IMR-90 (cell line): ENCODE measurements at regions not wholly inside any gene's neighbourhood (a gene's known extent, or its start where the extent isn't known, plus 50 kb on each side); places are given as distances from the start of the nearest gene placed in this dataset.

ENCODE experiments used
- ATAC-seq: fragments of 200-7000 bp; cut with Tn5 transposase; 2 replicates; pipeline ENCODE4 v1.9.1; 2020; ENCODE audit warnings: low read depth, mild to moderate bottlenecking, moderate library complexity
- BruUV-seq: library from RNA; stranded (reverse); fragments of 400-500 nt; replicated peaks from 2 replicates; lab custom pipeline; 2021; lab: Mats Ljungman, UMichigan
- CTCF ChIA-PET: fragments of 300-600 bp; formaldehyde crosslinking; extraction: SDS; loops from one replicate; lab custom pipeline; 2021; ENCODE audit warnings: antibody characterized with exemption; lab: Yijun Ruan, JAX
- POLR2A ChIA-PET: fragments of 300-600 bp; sonication (Branson Sonifier 250); formaldehyde crosslinking; loops from one replicate; lab custom pipeline; 2022; ENCODE audit warnings: antibody characterized with exemption; ENCODE audit not compliant: unreplicated experiment; lab: Charles Lee
- DNase-seq: peaks from one replicate; pipeline ENCODE4 v3.0.0; 2013
- H2AFZ ChIP-seq: replicated peaks from 2 replicates; pipeline ENCODE3; 2013; ENCODE audit warnings: low read length, mild to moderate bottlenecking; ENCODE audit not compliant: poor library complexity
- H2AK5ac ChIP-seq: 2 replicates; pipeline ENCODE4 v1.6.1; 2013; ENCODE audit warnings: low read depth, low read length, inconsistent platforms
- H2AK9ac ChIP-seq: replicated peaks from 2 replicates; pipeline ENCODE3; 2013; ENCODE audit warnings: mild to moderate bottlenecking, low read depth, low read length, moderate library complexity; ENCODE audit not compliant: poor library complexity
- H2BK120ac ChIP-seq: 2 replicates; pipeline ENCODE4 v1.6.1; 2013; ENCODE audit warnings: low read depth, low read length, inconsistent platforms
- H2BK15ac ChIP-seq: 3 replicates; pipeline ENCODE4 v1.6.1; 2013; ENCODE audit warnings: low read depth, low read length, inconsistent platforms
- H2BK20ac ChIP-seq: 2 replicates; pipeline ENCODE4 v1.6.1; 2013; ENCODE audit warnings: low read depth, mild to moderate bottlenecking, inconsistent platforms, low read length, moderate library complexity
- H2BK5ac ChIP-seq: 2 replicates; pipeline ENCODE4 v1.6.1; 2013; ENCODE audit warnings: mild to moderate bottlenecking, low read depth, low read length, inconsistent platforms; ENCODE audit not compliant: poor library complexity, severe bottlenecking
- H3K14ac ChIP-seq: replicated peaks from 2 replicates; pipeline ENCODE4 v1.6.1; 2013; ENCODE audit warnings: low read depth, low read length, inconsistent platforms
- H3K18ac ChIP-seq: 2 replicates; pipeline ENCODE4 v1.6.1; 2013; ENCODE audit warnings: low read depth, low read length, control low read depth
- H3K23ac ChIP-seq: 2 replicates; pipeline ENCODE4 v1.6.1; 2013; ENCODE audit warnings: low read depth, low read length, inconsistent platforms
- H3K27ac ChIP-seq: 2 replicates; pipeline ENCODE4 v1.5.1; 2013; ENCODE audit warnings: mild to moderate bottlenecking, control low read depth, low read length; ENCODE audit not compliant: insufficient read depth
- H3K27me3 ChIP-seq: 2 replicates; pipeline ENCODE4 v1.6.1; 2013; ENCODE audit warnings: low read length; ENCODE audit not compliant: control insufficient read depth, insufficient read depth
- H3K36me3 ChIP-seq: 2 replicates; pipeline ENCODE4 v1.6.1; 2013; ENCODE audit warnings: low read length, mixed read lengths; ENCODE audit not compliant: control insufficient read depth, insufficient read depth
- H3K4ac ChIP-seq: 2 replicates; pipeline ENCODE4 v1.6.1; 2013; ENCODE audit warnings: low read depth, low read length, inconsistent platforms
- H3K4me1 ChIP-seq: 2 replicates; pipeline ENCODE4 v1.6.1; 2013; ENCODE audit warnings: low read length, mixed read lengths; ENCODE audit not compliant: control insufficient read depth, insufficient read depth
- H3K4me2 ChIP-seq: 2 replicates; pipeline ENCODE4 v1.6.1; 2013; ENCODE audit warnings: low read depth, mild to moderate bottlenecking, control low read depth, low read length, moderate library complexity
- H3K4me3 ChIP-seq: 2 replicates; pipeline ENCODE4 v1.5.1; 2013; ENCODE audit warnings: low read depth, mild to moderate bottlenecking, control low read depth, low read length, moderate library complexity; ENCODE audit not compliant: insufficient read depth
- H3K56ac ChIP-seq: 2 replicates; pipeline ENCODE4 v1.6.1; 2013; ENCODE audit warnings: low read length, inconsistent platforms; ENCODE audit not compliant: insufficient read depth; ENCODE audit errors: extremely low read depth
- H3K79me1 ChIP-seq, 2 experiments: 2 replicates each; pipeline ENCODE4 v1.6.1; 2013; ENCODE audit warnings: low read length in 2 of 2, inconsistent platforms in 1 of 2, low read depth in 1 of 2
- H3K9ac ChIP-seq: 2 replicates; pipeline ENCODE4 v1.6.1; 2013; ENCODE audit warnings: low read depth, low read length, control low read depth
- H3K9me1 ChIP-seq: 2 replicates; pipeline ENCODE4 v1.6.1; 2013; ENCODE audit warnings: low read length, inconsistent platforms; ENCODE audit not compliant: insufficient read depth
- H3K9me3 ChIP-seq: 2 replicates; pipeline ENCODE4 v1.6.1; 2013; ENCODE audit warnings: low read length; ENCODE audit not compliant: control insufficient read depth, insufficient read depth
- H4K20me1 ChIP-seq: 2 replicates; pipeline ENCODE4 v1.6.1; 2013; ENCODE audit warnings: low read length, inconsistent platforms; ENCODE audit not compliant: insufficient read depth
- H4K5ac ChIP-seq: 2 replicates; pipeline ENCODE4 v1.6.1; 2013; ENCODE audit warnings: mild to moderate bottlenecking, low read depth, low read length, control low read depth
- H4K8ac ChIP-seq, 2 experiments: 2 replicates each; pipeline ENCODE4 v1.6.1; 2013; ENCODE audit warnings: low read depth in 2 of 2, low read length in 2 of 2, control low read depth in 1 of 2, inconsistent platforms in 1 of 2
- H4K91ac ChIP-seq: 2 replicates; pipeline ENCODE4 v1.6.1; 2013; ENCODE audit warnings: low read depth, low read length, inconsistent platforms; ENCODE audit not compliant: insufficient read depth
- CEBPB ChIP-seq: IDR thresholded peaks from 2 replicates; pipeline ENCODE4 v1.6.1; 2012; ENCODE audit warnings: low read depth, low read length, improper control_type of control experiment
- ELK1 ChIP-seq: fragments of 150-350 bp; IDR thresholded peaks from 2 replicates; pipeline ENCODE4 v1.6.1; 2016; ENCODE audit warnings: low read depth, mild to moderate bottlenecking, low read length, moderate library complexity, borderline replicate concordance
- FOS ChIP-seq: fragments of 150-350 bp; IDR thresholded peaks from 2 replicates; pipeline ENCODE4 v1.6.1; 2016; ENCODE audit warnings: low read depth, low read length
- MAFK ChIP-seq: IDR thresholded peaks from 2 replicates; pipeline ENCODE4 v1.6.1; 2012; ENCODE audit warnings: low read depth, low read length, improper control_type of control experiment
- MXI1 ChIP-seq: IDR thresholded peaks from 2 replicates; pipeline ENCODE4 v1.6.1; 2012; ENCODE audit warnings: low read depth, mild to moderate bottlenecking, low read length, moderate library complexity, borderline replicate concordance
- NFE2L2 ChIP-seq: fragments of 150-350 bp; IDR thresholded peaks from 2 replicates; pipeline ENCODE4 v1.6.1; 2016; ENCODE audit warnings: low read depth, mild to moderate bottlenecking, low read length
- RFX5 ChIP-seq: IDR thresholded peaks from 2 replicates; pipeline ENCODE4 v1.8.0; 2012; ENCODE audit warnings: low read depth, mild to moderate bottlenecking, low read length, moderate library complexity
- USF2 ChIP-seq: fragments of 150-350 bp; IDR thresholded peaks from 2 replicates; pipeline ENCODE4 v1.6.1; 2017; ENCODE audit warnings: mild to moderate bottlenecking, antibody characterized with exemption, low read length, low read depth
- WGBS, 2 experiments: methylation state at CpG; one replicate each; pipeline versions ENCODE4 v1.1.5 to v1.1.7; 2013; ENCODE audit warnings: missing lambda C conversion rate in 2 of 2; ENCODE audit not compliant: insufficient read length in 1 of 2; ENCODE audit errors: extremely low coverage in 2 of 2; 5-methylcytosine and 5-hydroxymethylcytosine counted together
- dilution Hi-C: fragments of 300-500 bp; cut with HindIII; formaldehyde crosslinking; loops from one replicate; pipeline ENCODE4 v1.14.3; 2018; ENCODE audit warnings: low sequenced_read_pairs; ENCODE audit not compliant: unreplicated experiment
- in situ Hi-C: fragments of 300-500 bp; cut with MboI; formaldehyde crosslinking; loops from 3 replicates; pipeline ENCODE4 v1.14.3; 2019; ENCODE audit warnings: low sequenced_read_pairs, inconsistent platforms, mixed read lengths
- intact Hi-C: fragments of 100-400 bp; cut with micrococcal nuclease; formaldehyde crosslinking; loops from 2 replicates; pipeline ENCODE4 v1.10.0; 2022

GRCh38 chr18:34050661-34051060, 174.1 kb downstream of the NOL4 start:
- Histone ChIP-seq H2BK20ac (no peak overlapping the region), H3K27me3 (no peaks in the 10 kb centered on the region), H3K4me2 (no peak overlapping the region), H3K36me3 (no peaks in the 10 kb centered on the region), H4K8ac (no peak overlapping the region), H3K27ac (no peak overlapping the region), H3K56ac (no peak overlapping the region), H2BK15ac (no peak overlapping the region), H2AFZ (no peak overlapping the region), H4K20me1 (no peaks in the 10 kb centered on the region), H3K4me1 (no peaks in the 10 kb centered on the region), H3K14ac (no peak overlapping the region), H3K23ac (no peak overlapping the region), H2BK5ac (no peak overlapping the region), H2BK120ac (no peak overlapping the region), H2AK5ac (no peak overlapping the region), H2AK9ac (no peak overlapping the region), H3K18ac (no peak overlapping the region), H3K9ac (no peak overlapping the region), H4K91ac (no peak overlapping the region), H3K9me3 (no peaks in the 10 kb centered on the region), H3K79me1 (no peaks in the 10 kb centered on the region), H3K4ac (no peak overlapping the region), H4K5ac (no peak overlapping the region), H3K4me3 (no peak overlapping the region), H3K9me1 (no peaks in the 10 kb centered on the region)
- DNase-seq, result no peak
- TF ChIP-seq ELK1 (no peak), CEBPB (no peak), NFE2L2 (no peak), RFX5 (no peak), FOS (no peak), MXI1 (no peak), USF2 (no peak), MAFK (no peak)
- ATAC-seq, result no peak
- POLR2A ChIA-PET, result no interaction called here
- no TSS peak for BruUV-seq
- dilution Hi-C loops, result no loop called here
- CTCF ChIA-PET, result no interaction called here
- no CpG with 5 or more reads among the region's 2 CpGs for WGBS, 2 experiments
- in situ Hi-C loops, result no loop called here
- intact Hi-C loops, result no loop called here
